AG09309 (cell line): ENCODE measurements at regions not wholly inside any gene's neighbourhood (a gene's known extent, or its start where the extent isn't known, plus 50 kb on each side); places are given as distances from the start of the nearest gene placed in this dataset.
"Not testable (repeated sequence)": the region's sequence is repeated elsewhere in the genome, so short reads cannot be mapped to it uniquely, and the experiment has no call there.

Experiments used
- DNase-seq: peaks from one replicate; pipeline ENCODE4 v3.0.0-alpha.2; 2010; ENCODE audit warnings: low read depth
- H3K4me3 ChIP-seq: 2 replicates; pipeline ENCODE4 v1.5.1; 2011; ENCODE audit warnings: mild to moderate bottlenecking, low read depth, low read length, moderate library complexity; ENCODE audit not compliant: control insufficient read depth
- CTCF ChIP-seq: IDR thresholded peaks from 2 replicates; pipeline ENCODE4 v1.5.1; 2011; ENCODE audit warnings: mild to moderate bottlenecking, low read depth, low read length, inconsistent platforms; ENCODE audit not compliant: insufficient read depth, control insufficient read depth; ENCODE audit errors: missing control alignments

GRCh38 chr17:62139141-62139540, 74.1 kb upstream of the MED13 start:
- no peak for TF ChIP-seq CTCF
- DNase-seq = no peak

DNA sequence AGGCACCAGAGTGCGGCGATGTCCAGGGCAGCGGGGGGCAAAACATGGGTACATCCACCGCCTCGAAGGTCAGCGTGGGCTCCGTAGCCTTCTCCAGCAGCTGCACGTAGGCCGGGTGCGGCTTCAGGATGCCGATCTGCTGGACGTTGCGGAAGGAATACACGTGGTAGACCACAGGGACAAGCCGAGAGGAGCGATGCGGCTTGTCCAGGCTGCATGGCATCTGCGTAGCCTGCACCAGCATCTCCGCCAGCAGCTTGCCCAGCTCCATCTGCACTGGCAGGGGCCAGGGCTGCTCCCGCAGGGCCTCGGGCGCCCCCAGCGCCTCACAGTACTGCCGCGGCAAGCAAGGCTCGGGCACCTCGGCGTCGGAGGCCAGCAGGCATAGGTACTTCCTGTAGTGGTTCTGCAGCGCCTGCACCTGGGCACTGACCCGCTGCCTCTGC, 73.6 kb upstream of the MED13 start:
- H3K4me3 ChIP-seq, DNase-seq: not testable (repeated sequence)

More at GRCh38 chr17:62139141-62139540, 74.1 kb upstream of the MED13 start:
- H3K4me3 ChIP-seq = no peak overlapping the region

DNA sequence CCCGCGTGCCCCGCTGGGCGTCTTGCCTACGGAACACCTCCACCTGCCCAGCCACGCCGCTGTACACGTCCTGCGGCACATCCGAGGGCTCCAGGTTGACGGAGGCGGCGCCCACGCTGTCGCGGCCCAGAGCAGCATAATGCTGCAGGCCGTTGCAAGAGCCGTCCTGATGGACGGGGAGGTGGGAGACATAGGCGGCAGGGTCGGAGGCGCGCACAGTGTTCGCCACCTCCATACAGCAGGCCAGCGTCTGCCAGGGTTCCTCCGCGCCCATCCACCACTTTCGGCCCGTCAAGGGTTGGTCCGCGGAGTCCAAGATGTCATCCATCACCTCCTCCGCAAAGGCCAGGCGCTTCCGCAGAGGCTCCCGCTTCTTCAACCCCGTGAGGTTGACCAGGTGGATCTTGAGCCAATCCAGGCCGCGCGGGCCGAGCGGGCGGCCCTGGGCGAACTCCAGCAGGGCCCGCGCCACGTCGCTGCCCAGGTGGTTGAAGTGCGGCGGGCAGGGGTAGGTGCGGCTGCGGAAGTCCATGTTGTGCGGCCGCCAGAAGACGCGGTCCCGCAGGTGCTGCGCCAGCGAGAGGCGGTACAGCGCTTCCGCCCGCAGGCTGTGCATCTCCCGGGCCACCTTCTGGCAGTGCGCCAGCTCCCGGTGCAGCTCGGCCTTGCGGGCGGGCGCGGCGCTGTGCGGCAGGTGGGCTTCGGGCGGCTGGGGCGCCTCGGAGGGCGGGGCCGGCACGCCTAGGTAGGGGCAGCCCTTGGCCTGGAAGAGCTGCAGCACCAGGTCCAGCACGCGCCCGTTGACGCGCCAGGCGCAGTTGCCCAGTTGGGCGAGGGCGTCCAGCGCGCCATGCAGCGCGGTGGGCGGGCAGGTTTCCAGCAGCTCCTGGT, 72.9 kb upstream of the MED13 start:
- H3K4me3 ChIP-seq, DNase-seq: not testable (repeated sequence)

- DNase-seq, H3K4me3 ChIP-seq: not testable (repeated sequence)
Measured at GRCh38 chr17:62137013-62137733, 72.1 kb upstream of the MED13 start.

GRCh38 chr17:62135742-62136141, 70.7 kb upstream of the MED13 start:
- TF ChIP-seq CTCF = no peak
- no peak overlapping the region for H3K4me3 ChIP-seq
- DNase-seq = no peak

DNA sequence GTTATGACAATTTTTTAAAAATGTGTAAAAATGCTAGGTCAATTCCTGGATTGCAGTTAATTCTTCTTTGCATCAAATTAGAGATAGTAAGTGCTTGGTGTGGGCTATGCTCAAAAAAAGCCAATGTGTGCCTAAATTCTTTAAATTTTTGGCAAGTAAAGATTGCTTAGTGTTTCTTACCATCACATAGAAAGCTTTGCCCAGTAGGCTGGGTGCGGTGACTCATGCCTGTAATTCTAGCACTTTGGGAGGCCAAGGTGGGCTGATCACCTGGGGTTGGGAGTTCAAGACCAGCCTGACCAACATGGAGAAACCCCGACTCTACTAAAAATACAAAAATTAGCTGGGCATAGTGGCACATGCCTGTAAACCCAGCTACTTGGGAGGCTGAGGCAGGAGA, 70.0 kb upstream of the MED13 start:
- DNase-seq, H3K4me3 ChIP-seq: not testable (repeated sequence)

DNA sequence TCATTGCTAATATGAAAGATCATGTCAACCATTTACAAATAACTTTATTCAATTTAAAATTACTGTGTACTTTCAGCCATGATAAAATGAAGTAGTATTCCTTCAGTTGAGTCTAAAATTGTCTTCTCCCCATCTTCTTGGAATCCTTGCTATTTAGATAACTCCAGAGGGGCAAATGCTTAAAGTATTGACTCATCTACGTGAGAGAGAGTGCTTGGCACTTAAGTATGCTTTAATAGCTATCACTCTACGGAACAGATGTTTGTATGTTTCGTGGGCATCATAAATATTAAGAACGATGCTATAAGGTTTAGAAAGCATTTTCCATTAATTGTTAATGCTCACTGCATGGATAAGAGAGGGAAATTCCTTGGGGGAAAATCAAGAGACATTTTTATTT, 69.3 kb upstream of the MED13 start:
- TF ChIP-seq CTCF = no peak
- DNase-seq = no peak
- no peak overlapping the region for H3K4me3 ChIP-seq

- DNase-seq, H3K4me3 ChIP-seq: not testable (repeated sequence)
Measured at GRCh38 chr17:62131271-62131670, 66.2 kb upstream of the MED13 start.

DNA sequence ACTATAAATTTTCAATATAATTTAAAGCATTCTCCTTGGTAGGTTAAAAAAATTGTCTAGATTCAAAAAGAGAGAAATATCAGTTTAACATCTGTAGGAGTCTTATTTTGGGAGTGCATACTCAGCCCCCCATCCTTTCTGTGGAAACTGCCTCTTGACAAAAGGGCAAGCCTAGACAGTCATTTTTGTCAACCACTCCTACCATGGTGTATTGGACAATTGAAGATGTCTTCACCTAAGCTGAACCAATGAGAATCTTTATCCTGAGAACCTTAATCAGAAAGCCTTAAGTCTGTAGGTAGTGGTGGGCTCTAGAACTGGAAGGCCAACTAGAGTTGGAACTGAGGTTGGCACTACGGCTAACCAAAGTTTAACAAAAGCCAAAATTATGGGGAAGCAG, 65.7 kb upstream of the MED13 start:
- TF ChIP-seq CTCF = no peak
- no peak for DNase-seq
- H3K4me3 ChIP-seq = no peak overlapping the region
